ENCODE measurements at regions not wholly inside any gene's neighbourhood (a gene's known extent, or its start where the extent isn't known, plus 50 kb on each side); places are given as distances from the start of the nearest gene placed in this dataset.

DNA sequence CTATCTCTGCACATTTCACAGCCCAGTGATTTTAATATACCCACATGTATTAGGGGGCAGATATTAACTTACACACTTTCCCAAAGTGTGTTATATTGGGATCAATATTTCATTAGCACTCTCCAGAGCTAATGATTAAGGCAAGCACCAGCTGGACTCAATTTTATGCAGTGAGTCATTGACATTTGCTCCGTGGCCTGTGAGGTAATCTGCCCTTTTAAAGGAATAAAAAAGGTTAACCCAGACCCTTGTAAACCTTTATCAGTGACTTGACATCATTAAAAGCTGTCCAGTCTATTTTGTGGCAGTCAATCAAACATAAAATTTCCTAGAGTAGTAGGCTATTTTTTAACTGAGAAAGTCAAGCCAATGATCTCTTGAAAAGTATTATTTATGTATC lies 1870.4 kb upstream of the CELF4 start:
- TF ChIP-seq, protein P1, sequence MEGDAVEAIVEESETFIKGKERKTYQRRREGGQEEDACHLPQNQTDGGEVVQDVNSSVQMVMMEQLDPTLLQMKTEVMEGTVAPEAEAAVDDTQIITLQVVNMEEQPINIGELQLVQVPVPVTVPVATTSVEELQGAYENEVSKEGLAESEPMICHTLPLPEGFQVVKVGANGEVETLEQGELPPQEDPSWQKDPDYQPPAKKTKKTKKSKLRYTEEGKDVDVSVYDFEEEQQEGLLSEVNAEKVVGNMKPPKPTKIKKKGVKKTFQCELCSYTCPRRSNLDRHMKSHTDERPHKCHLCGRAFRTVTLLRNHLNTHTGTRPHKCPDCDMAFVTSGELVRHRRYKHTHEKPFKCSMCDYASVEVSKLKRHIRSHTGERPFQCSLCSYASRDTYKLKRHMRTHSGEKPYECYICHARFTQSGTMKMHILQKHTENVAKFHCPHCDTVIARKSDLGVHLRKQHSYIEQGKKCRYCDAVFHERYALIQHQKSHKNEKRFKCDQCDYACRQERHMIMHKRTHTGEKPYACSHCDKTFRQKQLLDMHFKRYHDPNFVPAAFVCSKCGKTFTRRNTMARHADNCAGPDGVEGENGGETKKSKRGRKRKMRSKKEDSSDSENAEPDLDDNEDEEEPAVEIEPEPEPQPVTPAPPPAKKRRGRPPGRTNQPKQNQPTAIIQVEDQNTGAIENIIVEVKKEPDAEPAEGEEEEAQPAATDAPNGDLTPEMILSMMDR (IDR thresholded peaks at IDR 0.05; ENCODE audit: insufficient read depth, low read length, poor library complexity, severe bottlenecking) = no peak
- TF ChIP-seq EZH2phosphoT487 (conservative IDR thresholded peaks at IDR 0.05; ENCODE audit: low read length) = no peak

Measured in SU-DHL-6 (cell line).